A549 (cell line): ENCODE measurements at regions not wholly inside any gene's neighbourhood (a gene's known extent, or its start where the extent isn't known, plus 50 kb on each side); places are given as distances from the start of the nearest gene placed in this dataset.

Experiments used
- ATAC-seq, 2 experiments: fragments of 200-7000 bp in 1 of 2; fragments of >200 bp in 1 of 2; cut with Nextera tagmentation in 1 of 2; cut with Tn5 transposase in 1 of 2; 3 replicates each; pipeline versions ENCODE4 v1.8.0 to v1.9.1; 2018 to 2020; ENCODE audit warnings: mild to moderate bottlenecking in 1 of 2, moderate library complexity in 1 of 2
- CTCF ChIA-PET: fragments of 300-600 bp; sonication (Branson Sonifier 250); formaldehyde crosslinking; extraction: SDS; loops from one replicate; lab custom pipeline; 2021; ENCODE audit warnings: antibody characterized with exemption, inconsistent platforms; lab: Yijun Ruan, JAX
- POLR2A ChIA-PET: fragments of 350-600 bp; formaldehyde crosslinking; extraction: SDS; loops from one replicate; lab custom pipeline; 2021; ENCODE audit warnings: antibody characterized with exemption, inconsistent platforms; lab: Yijun Ruan, JAX
- DNase-seq, 2 experiments: peaks; one replicate each; pipeline versions ENCODE4 v3.0.0 to v3.0.0-alpha.2; 2011 to 2016; ENCODE audit warnings: low read depth in 1 of 2, low spot score in 1 of 2
- FAIRE-seq: peaks from 2 replicates; lab custom pipeline; 2011; peaks lifted over from hg19 to GRCh38; lab: Jason Lieb, UNC
- H3K27ac ChIP-seq, 2 experiments: fragments of >200 bp; sonication (Bioruptor Twin); formaldehyde crosslinking; 3 replicates each; pipeline ENCODE4 v1.5.1; 2016 to 2017
- H3K4me1 ChIP-seq: fragments of >200 bp; sonication (Bioruptor Twin); formaldehyde crosslinking; 3 replicates; pipeline ENCODE4 v1.6.1; 2016
- H3K4me2 ChIP-seq: fragments of >200 bp; sonication (Bioruptor Twin); formaldehyde crosslinking; 3 replicates; pipeline ENCODE4 v1.6.1; 2016
- H3K4me3 ChIP-seq: fragments of >200 bp; sonication (Bioruptor Twin); formaldehyde crosslinking; 3 replicates; pipeline ENCODE4 v1.5.1; 2016
- H3K9me3 ChIP-seq: fragments of >200 bp; sonication (Bioruptor Twin); formaldehyde crosslinking; 3 replicates; pipeline ENCODE4 v1.6.1; 2016
- CBX2 ChIP-seq: fragments of 200-600 bp; sonication (generic); IDR thresholded peaks from 2 replicates; pipeline ENCODE4 v1.6.1; 2016; ENCODE audit warnings: low read depth, mild to moderate bottlenecking, borderline replicate concordance
- CBX8 ChIP-seq: fragments of 200-600 bp; sonication (generic); IDR thresholded peaks from 2 replicates; pipeline ENCODE4 v1.6.1; 2016
- CHD2 ChIP-seq: fragments of 150-350 bp; IDR thresholded peaks from 2 replicates; pipeline ENCODE4 v1.6.1; 2014; ENCODE audit warnings: low read length; ENCODE audit not compliant: partially characterized antibody
- EHF ChIP-seq: fragments of 250-450 bp; sonication (Bioruptor Pico); IDR thresholded peaks from 2 replicates; pipeline ENCODE4 v1.5.0; 2020; ENCODE audit warnings: mild to moderate bottlenecking
- FOSL2 ChIP-seq, 2 experiments: fragments of 450-650 bp in 1 of 2; fragments of >200 bp in 1 of 2; sonication (Bioruptor Twin) in 1 of 2; formaldehyde crosslinking; IDR thresholded peaks; 2 replicates each; pipeline versions ENCODE4 v1.5.0 to v1.6.1; 2016 to 2020; ENCODE audit warnings: mild to moderate bottlenecking in 1 of 2, moderate library complexity in 1 of 2
- FOXS1 ChIP-seq: fragments of 250-450 bp; sonication (Bioruptor Pico); IDR thresholded peaks from 2 replicates; pipeline ENCODE4 v1.5.0; 2020; ENCODE audit warnings: mild to moderate bottlenecking, moderate library complexity
- HOXB13 ChIP-seq: fragments of 250-450 bp; sonication (Bioruptor Pico); IDR thresholded peaks from 2 replicates; pipeline ENCODE4 v1.5.0; 2020; ENCODE audit warnings: low read depth, mild to moderate bottlenecking, moderate library complexity
- HOXB5 ChIP-seq: fragments of 250-450 bp; sonication (Bioruptor Pico); IDR thresholded peaks from 2 replicates; pipeline ENCODE4 v1.5.0; 2020; ENCODE audit warnings: mild to moderate bottlenecking, moderate library complexity
- JUN ChIP-seq, 2 experiments: fragments of >200 bp; sonication (Bioruptor Twin); formaldehyde crosslinking; IDR thresholded peaks; 2 replicates in 1 of 2; 3 replicates in 1 of 2; pipeline ENCODE4 v1.6.1; 2016 to 2017
- JUNB ChIP-seq: fragments of >200 bp; sonication (Bioruptor Twin); formaldehyde crosslinking; IDR thresholded peaks from 2 replicates; pipeline ENCODE4 v1.6.1; 2016
- KDM5A ChIP-seq: fragments of 200-600 bp; sonication (generic); IDR thresholded peaks from 2 replicates; pipeline ENCODE4 v1.6.1; 2016; ENCODE audit warnings: antibody characterized with exemption, mild to moderate bottlenecking
- MAFK ChIP-seq: fragments of 450-650 bp; IDR thresholded peaks from 2 replicates; pipeline ENCODE4 v1.6.1; 2014; ENCODE audit not compliant: partially characterized antibody
- MYC ChIP-seq: IDR thresholded peaks from 2 replicates; pipeline ENCODE4 v1.6.1; 2012; ENCODE audit warnings: mild to moderate bottlenecking, inconsistent platforms, low read length, improper control_type of control experiment, borderline replicate concordance
- NFE2L2 ChIP-seq: fragments of 150-350 bp; conservative IDR thresholded peaks from 2 replicates; pipeline ENCODE4 v1.6.1; 2014; ENCODE audit warnings: low read length
- NPAS2 ChIP-seq: fragments of 250-450 bp; sonication (Bioruptor Pico); IDR thresholded peaks from 2 replicates; pipeline ENCODE4 v1.8.0; 2022; ENCODE audit warnings: mild to moderate bottlenecking, moderate library complexity, borderline replicate concordance
- PHF8 ChIP-seq: fragments of 200-600 bp; sonication (generic); IDR thresholded peaks from 2 replicates; pipeline ENCODE4 v1.6.1; 2016; ENCODE audit warnings: low read depth, mild to moderate bottlenecking, antibody characterized with exemption, moderate library complexity, borderline replicate concordance
- POLR2AphosphoS2 ChIP-seq: conservative IDR thresholded peaks from 2 replicates; pipeline ENCODE4 v1.6.1; 2012; ENCODE audit warnings: low read length, improper control_type of control experiment, inconsistent platforms
- RAD21 ChIP-seq, 2 experiments: fragments of >200 bp in 1 of 2; sonication (Bioruptor Twin) in 1 of 2; formaldehyde crosslinking in 1 of 2; IDR thresholded peaks in 1 of 2; conservative IDR thresholded peaks in 1 of 2; 2 replicates in 1 of 2; 3 replicates in 1 of 2; pipeline ENCODE4 v1.6.1; 2012 to 2018; ENCODE audit warnings: inconsistent platforms in 1 of 2
- RCOR1 ChIP-seq: fragments of 150-350 bp; IDR thresholded peaks from 2 replicates; pipeline ENCODE4 v1.6.1; 2014; ENCODE audit warnings: antibody characterized with exemption, low read length, low read depth
- SREBF2 ChIP-seq: fragments of 450-650 bp; IDR thresholded peaks from 2 replicates; pipeline ENCODE4 v1.6.1; 2014; ENCODE audit warnings: mild to moderate bottlenecking, moderate library complexity
- TFCP2L1 ChIP-seq: fragments of 250-450 bp; sonication (Bioruptor Pico); IDR thresholded peaks from 2 replicates; pipeline ENCODE4 v1.5.0; 2021; ENCODE audit warnings: mild to moderate bottlenecking
- ZFP36 ChIP-seq: fragments of 450-650 bp; IDR thresholded peaks from 2 replicates; pipeline ENCODE4 v1.6.1; 2014; ENCODE audit warnings: borderline replicate concordance; ENCODE audit not compliant: partially characterized antibody
- ZNF302 ChIP-seq: fragments of 250-450 bp; sonication (Bioruptor Pico); IDR thresholded peaks from 2 replicates; pipeline ENCODE4 v1.9.0; 2021; ENCODE audit warnings: inconsistent platforms, mild to moderate bottlenecking, moderate library complexity
- WGBS: methylation state at CpG from one replicate; pipeline ENCODE4 v1.1.6; 2017; ENCODE audit errors: missing lambda C conversion rate; 5-methylcytosine and 5-hydroxymethylcytosine counted together
- TF ChIP-seq, protein P1 (sequence below): IDR thresholded peaks from 2 replicates; pipeline ENCODE4 v1.6.1; 2012
- TF ChIP-seq, protein P2 (sequence below): fragments of 250-450 bp; sonication (Bioruptor Pico); IDR thresholded peaks from 2 replicates; pipeline ENCODE4 v1.5.0; 2021; ENCODE audit warnings: mild to moderate bottlenecking, moderate library complexity, borderline replicate concordance
- TF ChIP-seq, protein P3 (sequence below): IDR thresholded peaks from 2 replicates; pipeline ENCODE4 v1.6.1; 2012
- TF ChIP-seq, protein P4 (sequence below): fragments of 450-650 bp; IDR thresholded peaks from 2 replicates; pipeline ENCODE4 v1.6.1; 2014; ENCODE audit warnings: antibody characterized with exemption

DNA sequence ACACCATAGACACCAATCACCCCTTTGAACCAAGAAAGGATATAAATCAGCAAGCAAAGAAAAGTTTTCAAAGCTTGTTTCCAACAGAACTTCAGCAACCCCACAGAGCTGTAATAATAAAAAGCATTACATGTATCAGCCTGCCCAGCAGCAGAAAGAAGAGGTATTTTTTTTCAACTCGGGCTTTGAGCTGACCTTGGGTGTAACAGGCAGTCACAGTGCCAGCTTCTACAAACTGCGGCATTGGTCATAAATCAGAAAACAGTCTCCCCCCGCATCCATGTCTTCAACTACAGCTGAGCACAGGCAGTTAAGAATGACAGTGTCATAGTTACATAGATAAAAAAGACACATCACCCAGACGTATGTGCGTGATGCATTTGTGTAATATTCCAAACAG is 671.0 kb upstream of the SLITRK1 start:
- no peaks in the 10 kb centered on the region for H3K4me1 ChIP-seq
- no peak overlapping the region for H3K27ac ChIP-seq
- ChIA-PET POLR2A (no interaction called here), CTCF (no interaction called here)
- 33% methylated on average over 5 of the region's 5 CpGs for whole genome bisulfite sequencing
- ATAC-seq = no peak
- no peak for FAIRE-seq
- H3K9me3 ChIP-seq = no peaks in the 10 kb centered on the region
- TF ChIP-seq, protein P1, sequence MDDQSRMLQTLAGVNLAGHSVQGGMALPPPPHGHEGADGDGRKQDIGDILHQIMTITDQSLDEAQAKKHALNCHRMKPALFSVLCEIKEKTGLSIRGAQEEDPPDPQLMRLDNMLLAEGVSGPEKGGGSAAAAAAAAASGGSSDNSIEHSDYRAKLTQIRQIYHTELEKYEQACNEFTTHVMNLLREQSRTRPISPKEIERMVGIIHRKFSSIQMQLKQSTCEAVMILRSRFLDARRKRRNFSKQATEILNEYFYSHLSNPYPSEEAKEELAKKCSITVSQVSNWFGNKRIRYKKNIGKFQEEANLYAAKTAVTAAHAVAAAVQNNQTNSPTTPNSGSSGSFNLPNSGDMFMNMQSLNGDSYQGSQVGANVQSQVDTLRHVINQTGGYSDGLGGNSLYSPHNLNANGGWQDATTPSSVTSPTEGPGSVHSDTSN = no peak
- H3K4me3 ChIP-seq = no peak overlapping the region
- no peak overlapping the region for H3K4me2 ChIP-seq
- DNase-seq = no peak

DNA sequence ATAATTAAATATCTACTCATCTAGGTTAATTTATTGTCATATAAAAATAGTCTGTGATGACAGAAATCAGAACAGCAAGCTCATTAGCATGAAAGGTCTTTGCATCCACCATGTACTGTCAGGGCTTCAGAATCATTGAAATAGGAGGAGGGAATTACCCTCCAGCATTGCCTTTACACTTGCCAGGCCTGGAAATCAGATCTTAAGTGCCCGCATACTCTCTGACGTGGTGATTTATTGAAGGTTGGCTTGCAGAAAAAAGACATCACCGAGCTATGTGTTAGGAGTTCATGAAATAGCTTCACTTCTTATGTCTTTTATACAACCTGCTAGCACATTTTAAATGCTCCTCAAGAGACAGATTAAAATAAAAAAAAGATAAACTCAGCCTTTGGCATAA is 661.7 kb upstream of the SLITRK1 start:
- Histone ChIP-seq H3K4me3 (no peak overlapping the region), H3K9me3 (no peaks in the 10 kb centered on the region), H3K4me1 (no peaks in the 10 kb centered on the region), H3K27ac (no peak overlapping the region), H3K4me2 (no peak overlapping the region)
- no peak for ATAC-seq
- no peak for DNase-seq
- CTCF ChIA-PET = interaction anchor here (0.6 kb wide), 1 partner anchor 71 kb away, joined by 3 read pairs; no protein-coding TSS in a partner anchor
- POLR2A ChIA-PET = no interaction called here
- 16% methylated on average over 3 of the region's 3 CpGs for WGBS
- TF ChIP-seq NPAS2 (CRISPR knock-in tag) (no peak), KDM5A (no peak), RCOR1 (no peak), TFCP2L1 (no peak), JUNB (no peak), MAFK (no peak), FOXS1 (CRISPR knock-in tag) (no peak), POLR2AphosphoS2 (no peak), CHD2 (no peak), HOXB13 (CRISPR knock-in tag) (no peak), RAD21 (conservative IDR thresholded peaks at IDR 0.05 in 1 of 2, IDR thresholded peaks at IDR 0.05 in 1 of 2) (no peak)
- TF ChIP-seq, protein P2, sequence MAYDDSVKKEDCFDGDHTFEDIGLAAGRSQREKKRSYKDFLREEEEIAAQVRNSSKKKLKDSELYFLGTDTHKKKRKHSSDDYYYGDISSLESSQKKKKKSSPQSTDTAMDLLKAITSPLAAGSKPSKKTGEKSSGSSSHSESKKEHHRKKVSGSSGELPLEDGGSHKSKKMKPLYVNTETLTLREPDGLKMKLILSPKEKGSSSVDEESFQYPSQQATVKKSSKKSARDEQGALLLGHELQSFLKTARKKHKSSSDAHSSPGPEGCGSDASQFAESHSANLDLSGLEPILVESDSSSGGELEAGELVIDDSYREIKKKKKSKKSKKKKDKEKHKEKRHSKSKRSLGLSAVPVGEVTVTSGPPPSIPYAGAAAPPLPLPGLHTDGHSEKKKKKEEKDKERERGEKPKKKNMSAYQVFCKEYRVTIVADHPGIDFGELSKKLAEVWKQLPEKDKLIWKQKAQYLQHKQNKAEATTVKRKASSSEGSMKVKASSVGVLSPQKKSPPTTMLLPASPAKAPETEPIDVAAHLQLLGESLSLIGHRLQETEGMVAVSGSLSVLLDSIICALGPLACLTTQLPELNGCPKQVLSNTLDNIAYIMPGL = no peak
- TF ChIP-seq, protein P3, sequence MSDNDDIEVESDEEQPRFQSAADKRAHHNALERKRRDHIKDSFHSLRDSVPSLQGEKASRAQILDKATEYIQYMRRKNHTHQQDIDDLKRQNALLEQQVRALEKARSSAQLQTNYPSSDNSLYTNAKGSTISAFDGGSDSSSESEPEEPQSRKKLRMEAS = no peak
- TF ChIP-seq, protein P1 = no peak
- no peak for FAIRE-seq

DNA sequence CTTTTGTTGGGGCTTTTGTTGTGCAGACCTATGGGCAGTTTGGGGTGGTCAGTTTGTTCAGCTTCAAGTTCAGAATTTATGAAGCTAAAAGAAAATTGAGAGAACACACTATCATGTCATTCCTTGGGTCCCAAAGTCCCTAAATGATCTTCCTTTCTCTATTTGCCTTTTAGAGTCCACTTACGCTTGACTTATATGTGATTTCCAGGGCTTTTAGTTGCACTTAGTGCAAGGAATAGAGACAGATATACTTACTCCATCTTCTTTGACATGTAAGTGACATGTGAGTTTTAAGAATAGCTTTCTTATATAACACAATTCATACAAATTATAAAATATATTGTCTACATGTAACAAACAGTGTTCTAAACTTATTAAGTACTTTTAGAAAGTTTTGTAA is 660.1 kb upstream of the SLITRK1 start:
- no peaks in the 10 kb centered on the region for H3K4me1 ChIP-seq
- H3K4me2 ChIP-seq = no peak overlapping the region
- DNase-seq (no peak), FAIRE-seq (no peak), ATAC-seq (no peak)
- no peaks in the 10 kb centered on the region for H3K9me3 ChIP-seq
- POLR2A ChIA-PET = no interaction called here
- CTCF ChIA-PET = no interaction called here
- 63% methylated on average over 1 of the region's 1 CpG for WGBS
- no peak overlapping the region for H3K4me3 ChIP-seq
- no peak overlapping the region for H3K27ac ChIP-seq
- TF ChIP-seq SREBF2 (no peak), PHF8 (no peak), JUN (IDR thresholded peaks at IDR 0.05) (no peak), ZNF302 (CRISPR knock-in tag) (no peak), CBX2 (no peak), NFE2L2 (no peak), HOXB5 (CRISPR knock-in tag) (no peak), MYC (no peak), FOSL2 (IDR thresholded peaks at IDR 0.05) (no peak), FOSL2 (CRISPR knock-in tag; IDR thresholded peaks at IDR 0.05) (no peak), CBX8 (no peak), ZFP36 (no peak), EHF (CRISPR knock-in tag) (no peak)
- TF ChIP-seq, protein P4, sequence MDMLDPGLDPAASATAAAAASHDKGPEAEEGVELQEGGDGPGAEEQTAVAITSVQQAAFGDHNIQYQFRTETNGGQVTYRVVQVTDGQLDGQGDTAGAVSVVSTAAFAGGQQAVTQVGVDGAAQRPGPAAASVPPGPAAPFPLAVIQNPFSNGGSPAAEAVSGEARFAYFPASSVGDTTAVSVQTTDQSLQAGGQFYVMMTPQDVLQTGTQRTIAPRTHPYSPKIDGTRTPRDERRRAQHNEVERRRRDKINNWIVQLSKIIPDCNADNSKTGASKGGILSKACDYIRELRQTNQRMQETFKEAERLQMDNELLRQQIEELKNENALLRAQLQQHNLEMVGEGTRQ = no peak
